ENCODE measurements at regions not wholly inside any gene's neighbourhood (a gene's known extent, or its start where the extent isn't known, plus 50 kb on each side); places are given as distances from the start of the nearest gene placed in this dataset.

DNA sequence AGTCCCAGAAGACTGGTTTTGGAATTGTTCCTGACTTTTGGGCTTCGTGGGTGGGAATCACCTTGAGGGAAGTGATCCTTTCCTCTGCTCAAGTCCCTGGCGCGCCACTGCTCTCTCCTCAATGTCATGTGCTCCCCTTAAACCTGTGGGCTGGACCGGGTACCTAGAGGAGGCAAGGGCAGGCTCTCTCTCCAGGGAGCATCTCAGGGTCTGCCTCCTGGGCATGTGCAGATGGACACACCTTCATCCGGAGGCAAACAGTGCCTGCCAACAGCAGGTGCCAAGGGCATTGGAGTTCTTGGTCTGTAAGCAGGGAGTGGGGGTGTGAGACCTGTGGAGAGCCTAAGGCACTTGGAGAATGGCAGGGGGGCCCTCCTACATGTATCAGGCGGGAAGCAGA, 142.6 kb downstream of the INHBB start:
- no peak for TF ChIP-seq ASH2L (IDR thresholded peaks at IDR 0.05; ENCODE audit: low read length)
- TF ChIP-seq, protein P1, sequence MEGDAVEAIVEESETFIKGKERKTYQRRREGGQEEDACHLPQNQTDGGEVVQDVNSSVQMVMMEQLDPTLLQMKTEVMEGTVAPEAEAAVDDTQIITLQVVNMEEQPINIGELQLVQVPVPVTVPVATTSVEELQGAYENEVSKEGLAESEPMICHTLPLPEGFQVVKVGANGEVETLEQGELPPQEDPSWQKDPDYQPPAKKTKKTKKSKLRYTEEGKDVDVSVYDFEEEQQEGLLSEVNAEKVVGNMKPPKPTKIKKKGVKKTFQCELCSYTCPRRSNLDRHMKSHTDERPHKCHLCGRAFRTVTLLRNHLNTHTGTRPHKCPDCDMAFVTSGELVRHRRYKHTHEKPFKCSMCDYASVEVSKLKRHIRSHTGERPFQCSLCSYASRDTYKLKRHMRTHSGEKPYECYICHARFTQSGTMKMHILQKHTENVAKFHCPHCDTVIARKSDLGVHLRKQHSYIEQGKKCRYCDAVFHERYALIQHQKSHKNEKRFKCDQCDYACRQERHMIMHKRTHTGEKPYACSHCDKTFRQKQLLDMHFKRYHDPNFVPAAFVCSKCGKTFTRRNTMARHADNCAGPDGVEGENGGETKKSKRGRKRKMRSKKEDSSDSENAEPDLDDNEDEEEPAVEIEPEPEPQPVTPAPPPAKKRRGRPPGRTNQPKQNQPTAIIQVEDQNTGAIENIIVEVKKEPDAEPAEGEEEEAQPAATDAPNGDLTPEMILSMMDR (IDR thresholded peaks at IDR 0.05; ENCODE audit: control extremely low read depth in 1 of 3, insufficient read depth in 1 of 3, low read depth in 1 of 3, low read length in 3 of 3): no peak
